Natural killer cell (primary cell): ENCODE measurements at regions not wholly inside any gene's neighbourhood (a gene's known extent, or its start where the extent isn't known, plus 50 kb on each side); places are given as distances from the start of the nearest gene placed in this dataset.

ENCODE experiments used
- ATAC-seq, 3 donors: fragments of 150-1000 bp in 2 of 3; fragments of 200-7000 bp in 1 of 3; cut with Tn5 transposase; 1 replicate in 1 of 3; 2 replicates in 2 of 3; pipeline ENCODE4 v1.10.0; 2021; ENCODE audit warnings: mild to moderate bottlenecking in 2 of 3, moderate library complexity in 2 of 3
- DNase-seq, 2 donors: peaks; one replicate each; pipeline versions ENCODE4 v3.0.0 to v3.0.0-alpha.2; 2013 to 2021; ENCODE audit warnings: mixed read lengths in 1 of 2
- H3K27ac ChIP-seq: one replicate; pipeline ENCODE4 v1.5.1; 2013; ENCODE audit warnings: mild to moderate bottlenecking, low read length
- H3K27me3 ChIP-seq: one replicate; pipeline ENCODE4 v1.6.1; 2013; ENCODE audit warnings: low read length; ENCODE audit not compliant: control insufficient read depth, insufficient read depth
- H3K36me3 ChIP-seq: one replicate; pipeline ENCODE4 v1.6.1; 2013; ENCODE audit warnings: low read length; ENCODE audit not compliant: control insufficient read depth, insufficient read depth
- H3K4me1 ChIP-seq: one replicate; pipeline ENCODE4 v1.6.1; 2013; ENCODE audit warnings: low read length; ENCODE audit not compliant: control insufficient read depth, insufficient read depth
- H3K4me3 ChIP-seq: one replicate; pipeline ENCODE4 v1.5.1; 2013; ENCODE audit warnings: low read length
- H3K9me3 ChIP-seq: one replicate; pipeline ENCODE4 v1.6.1; 2013; ENCODE audit warnings: low read length; ENCODE audit not compliant: control insufficient read depth, insufficient read depth
- H3K27ac Mint-ChIP-seq, 2 donors: one replicate each; pipeline ENCODE4 v1.8.0; 2022; ENCODE audit warnings: mild to moderate bottlenecking in 2 of 2, mixed read lengths in 2 of 2, moderate library complexity in 1 of 2
- H3K27me3 Mint-ChIP-seq, 2 donors: one replicate each; pipeline ENCODE4 v1.8.0; 2022; ENCODE audit warnings: low read depth in 2 of 2, mixed read lengths in 2 of 2
- H3K36me3 Mint-ChIP-seq: one replicate; pipeline ENCODE4 v1.8.0; 2022; ENCODE audit warnings: mixed read lengths
- H3K4me1 Mint-ChIP-seq, 2 donors: one replicate each; pipeline ENCODE4 v1.8.0; 2022; ENCODE audit warnings: mixed read lengths in 2 of 2
- H3K4me3 Mint-ChIP-seq: one replicate; pipeline ENCODE4 v1.8.0; 2022; ENCODE audit warnings: mild to moderate bottlenecking, moderate library complexity, mixed read lengths
- H3K9me3 Mint-ChIP-seq, 2 donors: one replicate each; pipeline ENCODE4 v1.8.0; 2022; ENCODE audit warnings: mixed read lengths in 2 of 2
- WGBS: methylation state at CpG from one replicate; pipeline ENCODE4 v1.1.7; 2013; ENCODE audit warnings: missing lambda C conversion rate; ENCODE audit not compliant: insufficient coverage; 5-methylcytosine and 5-hydroxymethylcytosine counted together
- intact Hi-C: fragments of 100-400 bp; cut with micrococcal nuclease; formaldehyde crosslinking; loops from one replicate; pipeline ENCODE4 v1.14.2; 2022
- TF ChIP-seq, protein P1 (sequence below): fragments of 200-600 bp; IDR thresholded peaks from one replicate; pipeline ENCODE4 v1.8.0; 2022; ENCODE audit warnings: antibody characterized with exemption

DNA sequence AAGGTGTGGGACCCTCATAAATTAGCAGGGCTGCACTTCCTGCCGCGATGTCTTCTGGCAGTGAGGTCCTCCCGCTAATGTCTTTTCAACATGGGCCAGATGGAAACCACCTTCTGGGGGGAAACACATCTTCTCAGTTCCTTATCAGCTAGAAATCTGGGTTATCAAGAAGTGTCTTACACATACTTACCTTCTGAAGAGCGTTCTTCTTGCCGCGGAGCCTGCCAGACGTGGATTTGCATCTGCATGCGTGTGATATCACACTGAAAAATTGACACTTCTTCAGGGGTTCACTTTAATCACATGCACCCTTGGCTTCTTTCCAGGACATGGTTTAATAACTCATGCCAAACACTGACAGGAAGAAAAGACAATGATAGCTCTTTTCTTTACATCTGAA lies 163.5 kb upstream of the SOX11 start:
- no peak overlapping the region for H3K27ac ChIP-seq
- H3K36me3 ChIP-seq = no peaks in the 10 kb centered on the region
- H3K27me3 Mint-ChIP-seq = no peaks in the 10 kb centered on the region
- H3K27ac Mint-ChIP-seq = no peak overlapping the region
- DNase-seq = no peak
- 79% methylated on average over 8 of the region's 8 CpGs for WGBS
- ATAC-seq = no peak
- peaks cover 3% of the 10 kb centered on the region for H3K9me3 ChIP-seq
- H3K9me3 Mint-ChIP-seq = peaks cover 3 to 6% of the 10 kb centered on the region in 2 donors
- TF ChIP-seq, protein P1, sequence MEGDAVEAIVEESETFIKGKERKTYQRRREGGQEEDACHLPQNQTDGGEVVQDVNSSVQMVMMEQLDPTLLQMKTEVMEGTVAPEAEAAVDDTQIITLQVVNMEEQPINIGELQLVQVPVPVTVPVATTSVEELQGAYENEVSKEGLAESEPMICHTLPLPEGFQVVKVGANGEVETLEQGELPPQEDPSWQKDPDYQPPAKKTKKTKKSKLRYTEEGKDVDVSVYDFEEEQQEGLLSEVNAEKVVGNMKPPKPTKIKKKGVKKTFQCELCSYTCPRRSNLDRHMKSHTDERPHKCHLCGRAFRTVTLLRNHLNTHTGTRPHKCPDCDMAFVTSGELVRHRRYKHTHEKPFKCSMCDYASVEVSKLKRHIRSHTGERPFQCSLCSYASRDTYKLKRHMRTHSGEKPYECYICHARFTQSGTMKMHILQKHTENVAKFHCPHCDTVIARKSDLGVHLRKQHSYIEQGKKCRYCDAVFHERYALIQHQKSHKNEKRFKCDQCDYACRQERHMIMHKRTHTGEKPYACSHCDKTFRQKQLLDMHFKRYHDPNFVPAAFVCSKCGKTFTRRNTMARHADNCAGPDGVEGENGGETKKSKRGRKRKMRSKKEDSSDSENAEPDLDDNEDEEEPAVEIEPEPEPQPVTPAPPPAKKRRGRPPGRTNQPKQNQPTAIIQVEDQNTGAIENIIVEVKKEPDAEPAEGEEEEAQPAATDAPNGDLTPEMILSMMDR = no peak
- H3K4me1 Mint-ChIP-seq = no peaks in the 10 kb centered on the region
- no peaks in the 10 kb centered on the region for H3K36me3 Mint-ChIP-seq
- intact Hi-C loops = no loop called here
- no peak overlapping the region for H3K4me3 Mint-ChIP-seq
- H3K4me1 ChIP-seq = no peaks in the 10 kb centered on the region
- H3K4me3 ChIP-seq = no peak overlapping the region
- no peaks in the 10 kb centered on the region for H3K27me3 ChIP-seq

- H3K36me3 Mint-ChIP-seq = no peaks in the 10 kb centered on the region
- H3K4me3 ChIP-seq = no peak overlapping the region
- no peaks in the 10 kb centered on the region for H3K36me3 ChIP-seq
- ATAC-seq = no peak
- intact Hi-C loops = no loop called here
- H3K27ac Mint-ChIP-seq = no peak overlapping the region
- H3K27ac ChIP-seq = no peak overlapping the region
- peaks cover 3% of the 10 kb centered on the region for H3K9me3 ChIP-seq
- no peaks in the 10 kb centered on the region for H3K27me3 ChIP-seq
- H3K27me3 Mint-ChIP-seq = no peaks in the 10 kb centered on the region
- DNase-seq = no peak
- peaks cover 3 to 6% of the 10 kb centered on the region in 2 donors for H3K9me3 Mint-ChIP-seq
- H3K4me3 Mint-ChIP-seq = no peak overlapping the region
- TF ChIP-seq, protein P1 = no peak
- H3K4me1 ChIP-seq = no peaks in the 10 kb centered on the region
- 87% methylated on average over 11 of the region's 11 CpGs for WGBS
- H3K4me1 Mint-ChIP-seq = no peaks in the 10 kb centered on the region
Measured at GRCh38 chr2:5530011-5530696, 162.0 kb upstream of the SOX11 start.

GRCh38 chr2:5535301-5535700 lies 156.9 kb upstream of the SOX11 start:
- Mint-ChIP-seq H3K4me3 (no peak overlapping the region), H3K27me3 (no peaks in the 10 kb centered on the region), H3K4me1 (no peaks in the 10 kb centered on the region), H3K36me3 (no peaks in the 10 kb centered on the region), H3K9me3 (peaks cover 4 to 7% of the 10 kb centered on the region in 2 donors), H3K27ac (no peak overlapping the region)
- DNase-seq (no peak), ATAC-seq (no peak)
- Histone ChIP-seq H3K4me1 (no peaks in the 10 kb centered on the region), H3K27me3 (no peaks in the 10 kb centered on the region), H3K4me3 (no peak overlapping the region), H3K9me3 (peaks cover 2% of the 10 kb centered on the region), H3K36me3 (no peaks in the 10 kb centered on the region), H3K27ac (no peak overlapping the region)
- TF ChIP-seq, protein P1 = no peak
- WGBS = 88% methylated on average over 3 of the region's 3 CpGs
- intact Hi-C loops = no loop called here

DNA sequence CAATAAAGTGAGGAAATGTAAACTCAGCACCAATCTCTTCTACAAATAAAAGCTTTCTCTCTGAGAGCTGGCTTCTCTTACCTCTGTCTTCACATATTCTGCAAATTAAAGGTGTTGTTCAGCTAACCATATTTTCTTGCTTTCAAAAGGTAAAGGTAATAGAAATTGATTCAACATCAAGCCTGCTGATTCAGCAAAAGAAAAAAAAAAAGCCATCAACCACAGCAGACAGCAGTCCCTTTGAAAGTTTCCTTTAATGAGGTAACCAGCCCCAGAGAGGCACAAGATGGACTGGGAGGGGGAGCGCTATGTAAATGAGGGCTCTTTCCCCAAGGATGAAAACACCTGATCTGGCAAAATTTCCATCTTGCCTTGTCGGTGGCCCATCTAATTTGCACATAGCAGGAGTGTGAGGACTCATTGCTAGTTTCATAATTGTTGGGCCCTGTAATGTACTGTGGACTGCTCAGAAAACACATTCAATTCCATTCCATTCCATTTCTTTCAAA lies 154.9 kb upstream of the SOX11 start:
- Mint-ChIP-seq H3K36me3 (no peaks in the 10 kb centered on the region), H3K4me1 (no peaks in the 10 kb centered on the region), H3K27me3 (no peaks in the 10 kb centered on the region), H3K4me3 (no peak overlapping the region), H3K9me3 (peaks cover 4 to 5% of the 10 kb centered on the region in 2 donors), H3K27ac (no peak overlapping the region)
- 76% methylated on average over 1 of the region's 2 CpGs for WGBS
- ATAC-seq (no peak), DNase-seq (no peak)
- no peaks in the 10 kb centered on the region for H3K4me1 ChIP-seq
- no peaks in the 10 kb centered on the region for H3K36me3 ChIP-seq
- H3K9me3 ChIP-seq = peaks cover 5% of the 10 kb centered on the region
- H3K4me3 ChIP-seq = no peak overlapping the region
- H3K27me3 ChIP-seq = no peaks in the 10 kb centered on the region
- no peak overlapping the region for H3K27ac ChIP-seq
- intact Hi-C loops = no loop called here
- TF ChIP-seq, protein P1 = no peak
